HG02885 (cell line): ENCODE measurements at regions not wholly inside any gene's neighbourhood (a gene's known extent, or its start where the extent isn't known, plus 50 kb on each side); places are given as distances from the start of the nearest gene placed in this dataset.

Experiments used
- ATAC-seq: cut with Tn5 transposase; IDR thresholded peaks from one replicate; pipeline ENCODE4 v1.9.1; 2021; ENCODE audit warnings: mild to moderate bottlenecking; ENCODE audit not compliant: unreplicated experiment, poor library complexity

DNA sequence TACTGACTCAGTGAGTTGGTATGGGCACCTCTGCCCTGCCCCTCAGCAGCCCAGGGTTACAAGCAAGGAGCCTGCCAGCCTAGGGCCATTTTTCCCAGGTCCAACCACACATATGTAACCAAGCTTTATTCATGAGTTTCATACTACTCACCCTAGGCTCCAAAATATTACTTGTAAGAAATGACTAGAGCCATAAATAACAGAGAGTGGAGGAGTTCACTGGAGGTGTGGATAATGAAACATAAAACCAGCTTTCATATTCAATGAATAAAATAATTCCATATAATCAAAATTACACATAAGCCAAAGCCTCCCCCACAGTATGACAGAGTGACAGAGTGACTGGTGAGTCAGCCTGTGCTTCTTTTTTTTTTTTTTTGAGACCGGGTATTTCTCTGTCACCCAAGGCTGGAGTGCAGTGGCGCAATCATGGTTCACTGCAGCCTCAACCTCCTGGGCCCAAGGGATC is 229.8 kb upstream of the SASH1 start:
- no peak for ATAC-seq

DNA sequence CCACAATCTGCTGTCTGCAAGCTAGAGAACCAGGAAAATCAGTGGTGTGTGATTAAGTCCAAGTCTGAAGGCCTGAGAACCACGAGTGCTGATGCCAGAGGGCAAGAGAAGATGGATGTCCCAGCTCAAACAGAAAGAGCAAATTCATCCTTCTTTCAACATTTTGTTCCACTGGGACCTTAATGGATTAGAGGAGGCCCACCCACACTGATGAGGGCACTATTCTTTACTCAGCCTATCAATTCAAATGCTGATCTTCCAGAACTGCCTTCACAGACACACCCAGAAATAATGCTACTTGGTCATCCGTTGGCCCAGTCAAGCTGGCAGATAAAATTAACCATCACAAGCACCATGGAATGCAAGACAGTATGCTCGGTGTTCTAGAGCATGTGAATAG is 226.6 kb upstream of the SASH1 start:
- no peak for ATAC-seq

DNA sequence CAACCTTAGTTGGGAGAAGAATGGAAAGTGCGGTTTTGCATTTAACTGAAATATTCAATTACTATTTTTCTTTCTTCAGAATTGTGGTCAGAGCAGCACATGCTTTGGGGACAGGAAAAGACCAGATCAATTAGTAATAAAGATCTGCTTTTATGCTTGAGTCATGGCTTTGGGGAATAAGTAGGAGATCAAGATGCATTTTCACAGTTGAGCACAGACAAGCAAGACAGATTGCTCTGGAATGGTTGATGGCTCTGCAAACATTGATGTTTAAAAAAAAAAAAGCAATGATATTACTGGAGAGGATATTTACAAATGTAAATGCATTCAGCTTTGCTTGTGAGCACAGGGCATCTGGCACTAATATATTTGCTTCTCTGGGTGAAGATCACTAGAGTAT is 224.4 kb upstream of the SASH1 start:
- ATAC-seq: no peak

DNA sequence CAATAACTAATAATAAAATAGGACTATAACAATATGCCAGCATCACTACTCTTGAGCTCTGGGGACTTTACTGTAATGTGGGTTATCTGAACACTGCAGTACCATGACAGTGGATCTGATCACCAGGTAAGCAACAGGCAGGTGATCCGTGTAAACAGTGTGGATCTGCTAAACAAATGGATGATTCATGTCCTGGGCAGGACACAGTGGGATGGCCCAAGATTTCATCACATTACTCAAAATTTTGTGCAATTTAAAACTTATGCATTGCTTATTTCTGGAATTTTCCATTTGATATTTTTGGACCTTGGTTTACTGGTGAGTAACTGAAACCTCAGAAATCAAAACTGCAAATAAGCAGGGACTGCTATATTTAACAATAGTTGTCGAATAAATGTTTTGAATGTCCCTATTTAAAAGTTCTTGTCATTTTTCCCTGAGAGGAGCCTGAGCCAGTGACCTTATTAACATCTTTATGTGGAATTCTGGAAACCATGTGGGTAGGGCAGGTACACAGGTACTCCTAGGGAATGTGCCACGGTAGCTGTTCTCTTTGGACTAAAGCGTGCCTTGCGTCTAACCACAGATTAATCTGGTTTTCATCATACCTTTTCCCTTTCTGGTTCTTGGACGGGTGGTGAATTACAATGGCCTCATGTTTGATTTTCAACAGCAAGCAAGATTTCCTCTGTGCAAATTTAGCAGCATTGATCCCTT is 214.5 kb upstream of the SASH1 start:
- ATAC-seq: no peak

DNA sequence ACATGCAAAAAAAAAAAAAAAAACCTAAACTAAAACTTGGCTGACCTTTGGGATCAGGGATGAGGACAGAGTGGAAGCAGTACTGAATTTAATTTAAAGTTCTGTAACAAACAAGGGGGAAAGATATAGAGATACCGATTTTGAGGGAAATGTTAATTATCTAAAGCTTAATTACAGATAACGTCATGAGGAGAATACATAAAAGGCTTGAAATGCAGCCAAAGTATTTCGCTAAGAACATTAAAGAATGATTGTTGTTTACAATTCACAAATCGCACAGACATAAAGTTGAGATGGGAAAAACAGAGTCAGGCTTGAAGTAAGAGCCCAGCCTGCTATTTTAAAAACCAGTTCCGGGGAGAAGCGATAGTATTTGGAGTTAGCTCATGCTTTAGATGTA is 208.0 kb upstream of the SASH1 start:
- ATAC-seq: no peak

DNA sequence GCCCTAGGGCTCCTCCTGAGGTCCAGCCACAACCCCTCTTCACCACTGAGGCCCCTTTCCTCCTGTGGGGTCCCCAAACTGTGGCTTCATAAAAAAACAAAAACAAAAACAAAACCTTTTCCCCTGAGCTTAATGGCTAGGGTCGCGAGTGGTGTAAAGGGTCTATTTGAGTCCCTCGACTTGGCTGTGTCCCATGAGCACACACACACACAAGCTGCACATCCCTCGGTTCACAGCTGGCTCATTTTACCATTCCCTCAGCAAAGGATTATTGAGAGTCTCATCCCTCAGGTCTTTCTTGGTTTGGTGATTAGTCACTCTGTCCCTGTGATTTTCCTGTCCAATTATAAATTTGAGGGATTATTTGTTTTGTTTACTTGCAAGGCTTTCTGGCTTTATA is 206.1 kb upstream of the SASH1 start:
- ATAC-seq: no peak

DNA sequence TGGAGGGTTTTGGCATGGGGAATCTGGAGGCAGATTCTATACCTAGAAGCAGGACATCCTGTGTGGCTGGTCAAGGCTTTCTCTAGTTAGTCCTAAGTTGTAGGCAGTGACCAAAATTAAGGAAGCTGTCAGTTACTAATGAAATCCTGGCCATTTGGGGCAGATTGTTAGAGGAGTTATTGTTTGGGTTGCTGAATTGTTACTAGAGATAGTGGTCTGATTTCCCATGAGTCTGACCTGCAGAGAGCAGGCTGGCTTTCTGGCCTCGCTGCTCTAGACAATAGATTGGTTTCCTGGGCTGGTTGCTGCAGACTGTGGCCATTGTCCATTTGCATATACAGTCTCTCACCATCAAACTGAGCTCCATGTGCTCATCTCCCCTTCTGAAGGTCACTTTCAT is 205.0 kb upstream of the SASH1 start:
- ATAC-seq: no peak

DNA sequence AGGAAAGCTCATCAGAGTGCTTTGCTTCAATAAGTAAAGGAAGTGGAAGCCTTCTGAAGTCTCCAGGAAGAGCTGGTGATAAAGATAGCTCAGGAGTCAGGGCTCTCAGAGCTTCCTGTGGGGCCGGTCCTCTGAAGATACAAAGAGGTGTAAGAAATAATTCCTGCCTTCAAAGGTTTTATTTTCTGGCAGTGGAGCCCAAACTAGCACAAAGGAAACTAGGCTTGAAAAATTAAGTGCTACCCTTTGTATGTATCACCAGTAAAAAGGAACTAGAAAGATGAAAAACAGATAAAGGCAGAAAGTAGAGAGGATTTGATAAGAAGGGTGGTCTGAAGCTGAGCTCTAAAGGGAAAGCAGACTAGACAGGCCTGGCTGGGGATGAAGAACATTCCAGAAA is 204.1 kb upstream of the SASH1 start:
- no peak for ATAC-seq

DNA sequence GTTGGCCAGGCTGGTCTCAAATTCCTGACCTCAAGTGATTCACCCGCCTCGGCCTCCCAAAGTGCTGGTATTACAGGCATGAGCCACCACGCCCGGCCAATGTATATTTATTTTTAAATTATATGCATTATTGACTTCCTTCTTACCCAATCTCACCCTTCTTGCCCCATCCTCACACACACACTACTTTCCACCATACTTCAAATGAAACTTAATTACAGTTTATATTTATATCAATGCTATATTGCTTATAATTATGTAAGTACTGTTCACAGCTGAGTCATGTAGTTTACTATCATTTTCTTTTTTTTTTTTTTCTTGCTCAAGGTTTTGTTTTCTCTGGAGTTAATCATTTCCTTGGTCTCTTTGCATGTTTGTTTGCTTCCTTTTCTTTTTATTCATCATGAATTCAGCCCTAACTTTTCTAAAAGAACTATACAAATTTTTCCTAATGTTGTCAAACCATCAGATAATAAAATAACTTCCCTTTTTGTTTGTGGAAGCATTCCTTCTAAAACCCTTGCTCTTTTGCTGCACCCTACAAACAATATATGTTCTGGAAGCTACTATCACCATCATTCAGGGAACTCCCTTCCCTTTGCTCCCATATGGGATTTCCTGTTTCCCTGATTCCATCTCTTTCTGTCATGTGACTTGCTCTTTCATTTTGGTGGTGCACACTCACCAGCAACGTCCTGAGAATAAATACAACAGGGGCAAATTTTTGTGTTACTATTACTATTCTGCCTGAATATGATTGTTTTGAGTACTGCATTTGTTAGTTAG is 201.7 kb upstream of the SASH1 start:
- ATAC-seq: no peak

DNA sequence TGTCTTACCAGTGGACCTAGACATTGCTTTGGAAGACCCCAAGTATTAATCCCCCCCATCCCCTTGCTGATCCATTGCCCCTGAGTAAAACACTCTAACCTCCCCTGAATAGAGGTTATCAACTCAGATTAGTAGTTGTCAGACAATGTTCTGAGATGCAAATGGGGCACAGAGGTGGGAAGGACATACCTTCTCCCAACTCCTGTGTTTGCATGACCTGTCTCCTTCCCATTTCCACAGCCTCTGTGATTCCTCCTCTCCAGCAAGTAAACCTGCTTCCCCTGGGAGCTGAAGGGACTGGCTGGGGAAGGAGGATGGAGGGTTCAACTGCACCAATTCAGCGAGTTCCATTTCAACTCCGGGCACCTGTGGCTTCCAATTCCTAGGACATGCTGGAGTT is 199.8 kb upstream of the SASH1 start:
- no peak for ATAC-seq

DNA sequence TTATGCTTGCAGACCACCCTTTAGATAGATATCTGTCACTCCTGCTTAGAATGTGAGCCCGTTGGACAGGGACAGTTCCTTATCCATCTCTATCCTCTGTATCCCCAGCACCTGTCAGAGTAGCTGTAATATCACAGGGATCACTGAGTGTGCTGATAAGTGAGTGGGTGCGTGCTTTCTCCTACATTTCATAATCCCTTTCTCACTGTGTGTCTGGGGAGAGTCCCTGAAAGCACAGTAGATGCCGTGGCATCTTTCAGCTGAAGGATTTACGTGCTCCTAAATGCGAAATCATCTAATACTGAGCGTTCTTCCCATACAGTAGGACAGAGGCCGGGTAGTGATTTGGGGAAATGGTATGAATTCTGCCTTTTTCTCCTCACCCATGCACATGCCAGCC is 198.9 kb upstream of the SASH1 start:
- no peak for ATAC-seq

DNA sequence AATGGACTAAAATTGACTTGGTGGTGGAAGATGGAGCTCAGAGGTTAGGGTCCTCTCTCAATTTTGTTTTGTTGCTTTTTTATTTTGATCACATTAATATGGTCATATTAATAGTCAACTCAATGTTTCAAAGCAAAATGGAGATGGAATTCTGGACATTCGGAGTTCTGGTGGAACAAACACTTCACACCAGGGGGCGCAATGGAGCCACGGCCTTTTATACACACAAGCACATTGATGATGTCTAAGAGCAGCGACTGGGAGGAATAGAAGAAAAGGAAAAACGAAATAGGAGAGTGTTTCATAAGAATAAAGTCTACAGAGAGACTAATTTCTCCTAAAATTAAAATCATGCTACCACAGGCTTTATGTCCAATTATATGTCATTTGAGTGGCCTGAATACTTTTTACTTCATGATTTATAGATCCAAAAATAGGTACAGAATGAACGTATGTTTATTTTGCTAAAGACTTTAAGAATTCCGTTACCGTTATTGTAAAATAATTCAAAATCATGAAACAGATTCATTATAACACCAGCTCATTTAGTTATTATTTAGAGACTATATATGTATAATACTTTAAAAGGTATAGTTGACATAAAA is 197.6 kb upstream of the SASH1 start:
- ATAC-seq: peak; percentile 87

DNA sequence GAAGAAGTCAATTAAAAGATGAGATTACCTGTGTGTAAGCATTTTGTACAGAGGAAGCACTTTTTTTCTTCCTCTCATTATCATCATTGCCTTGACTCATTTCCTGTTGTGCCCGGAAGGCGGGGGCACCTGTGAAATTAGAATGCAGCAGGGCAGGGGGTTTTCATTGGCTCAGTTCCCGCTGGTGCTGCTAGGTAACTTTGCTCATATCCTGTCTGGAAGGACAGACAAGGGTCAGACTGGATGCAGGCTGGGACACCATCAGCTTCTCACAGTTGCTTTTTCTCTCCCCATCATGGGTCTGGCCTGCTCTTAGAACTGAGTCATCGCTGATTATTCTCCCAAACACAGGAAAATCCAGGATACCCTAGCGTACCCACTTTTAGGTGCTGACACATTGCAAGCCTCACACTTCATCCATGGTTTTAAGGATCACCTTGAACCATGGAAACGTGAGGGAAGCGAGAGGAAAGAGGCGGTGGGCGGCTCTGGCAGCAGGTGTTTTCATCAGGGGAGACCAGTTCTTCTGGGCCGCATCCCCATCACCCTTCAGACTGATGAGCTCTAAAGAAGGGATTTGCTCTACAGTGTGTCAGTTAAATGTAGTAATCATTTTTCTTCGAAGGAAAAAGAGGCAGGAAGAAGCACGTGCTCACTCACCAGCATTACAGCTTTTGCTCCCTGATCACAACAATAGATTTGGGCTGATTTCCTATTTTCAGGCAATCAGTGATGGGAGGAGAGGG is 195.7 kb upstream of the SASH1 start:
- ATAC-seq: no peak

DNA sequence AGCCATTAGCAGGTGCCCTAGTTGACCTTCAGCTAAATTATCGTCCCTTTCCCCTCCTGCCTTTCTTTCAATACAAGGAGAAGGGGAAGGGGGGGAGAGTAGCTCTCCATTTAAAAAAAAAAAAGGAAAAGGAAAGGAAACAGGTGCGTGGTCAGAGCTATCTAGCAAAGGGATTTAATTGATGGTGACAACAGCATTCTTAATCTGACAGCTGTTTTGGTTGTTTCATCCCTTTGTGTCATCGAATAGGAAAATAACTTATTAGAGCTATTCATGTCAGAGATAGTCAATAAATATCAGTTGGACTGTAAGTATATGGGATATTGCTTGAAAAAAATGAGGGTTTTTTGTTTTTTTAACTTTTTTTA is 195.2 kb upstream of the SASH1 start:
- ATAC-seq: no peak

DNA sequence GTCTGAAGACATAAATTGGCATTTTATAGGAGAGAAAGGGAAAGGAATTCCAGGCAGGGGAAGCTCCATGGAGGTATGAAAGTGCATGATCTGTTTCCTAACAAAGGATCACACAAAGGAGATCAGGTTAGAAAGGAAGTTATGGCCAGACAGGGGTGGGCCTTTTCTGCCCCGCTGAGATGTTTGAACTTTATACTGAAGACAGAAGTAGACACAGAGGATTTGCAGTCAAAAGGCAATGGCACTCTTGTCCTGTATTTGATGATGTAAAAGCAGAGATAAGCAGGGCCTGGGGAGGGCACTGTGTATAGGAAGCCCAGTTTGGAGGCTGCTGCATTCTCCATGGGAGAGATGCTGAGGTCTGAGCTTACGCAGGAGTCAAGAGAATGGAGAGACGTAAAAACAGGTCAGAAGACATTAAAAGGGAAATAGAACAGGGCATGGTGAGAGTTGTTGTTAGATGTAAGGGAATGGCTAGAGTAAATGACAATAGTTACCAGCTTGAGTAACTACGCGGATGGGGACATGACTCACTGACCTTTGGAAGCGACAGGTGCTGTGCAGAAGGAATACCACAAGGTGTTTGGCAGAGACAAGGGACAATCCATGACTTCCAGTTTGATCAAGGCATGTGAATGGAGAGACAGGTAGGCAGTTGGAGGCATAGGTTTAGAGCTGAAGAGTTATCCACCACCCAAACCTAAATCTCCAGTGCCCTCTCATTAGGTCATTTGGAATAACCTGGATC is 190.6 kb upstream of the SASH1 start:
- no peak for ATAC-seq

DNA sequence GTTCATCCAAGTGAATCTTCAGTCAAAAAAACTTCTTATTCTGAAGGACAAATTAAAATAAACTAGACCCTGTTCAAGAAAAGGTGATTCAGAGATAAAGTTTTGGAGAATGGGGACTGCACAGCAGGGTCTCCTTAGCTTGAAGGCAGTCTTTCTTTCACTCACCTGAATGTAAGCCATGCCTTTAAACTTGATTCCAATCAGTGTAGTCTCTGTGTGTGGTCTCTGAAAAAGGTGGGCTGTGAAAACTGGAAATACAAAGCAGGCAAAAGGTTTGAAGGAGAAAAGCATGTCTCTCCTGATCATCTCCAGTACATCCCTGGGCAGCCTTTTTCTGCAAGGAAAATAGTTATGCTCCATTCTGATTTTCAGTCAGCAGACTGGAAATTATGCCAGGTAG is 188.0 kb upstream of the SASH1 start:
- ATAC-seq: no peak

DNA sequence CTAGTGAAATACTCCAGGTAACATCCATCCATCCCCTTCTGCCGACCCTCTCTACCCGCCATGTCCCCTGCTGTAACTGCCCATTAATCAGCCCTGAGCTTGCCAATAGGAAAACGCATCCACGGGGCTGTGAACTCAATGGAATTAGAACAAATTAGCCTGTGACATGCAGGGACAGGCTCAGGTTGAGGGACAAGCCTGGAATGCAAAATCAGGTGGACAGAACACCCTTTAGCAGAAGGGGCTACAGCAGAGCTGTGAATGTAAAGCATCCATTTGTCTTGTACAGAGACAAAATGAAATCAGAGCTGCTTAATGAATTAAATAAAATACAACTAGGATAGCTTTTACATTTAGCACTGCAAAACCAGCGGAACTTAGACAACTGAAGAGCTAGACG is 187.3 kb upstream of the SASH1 start:
- ATAC-seq: no peak

DNA sequence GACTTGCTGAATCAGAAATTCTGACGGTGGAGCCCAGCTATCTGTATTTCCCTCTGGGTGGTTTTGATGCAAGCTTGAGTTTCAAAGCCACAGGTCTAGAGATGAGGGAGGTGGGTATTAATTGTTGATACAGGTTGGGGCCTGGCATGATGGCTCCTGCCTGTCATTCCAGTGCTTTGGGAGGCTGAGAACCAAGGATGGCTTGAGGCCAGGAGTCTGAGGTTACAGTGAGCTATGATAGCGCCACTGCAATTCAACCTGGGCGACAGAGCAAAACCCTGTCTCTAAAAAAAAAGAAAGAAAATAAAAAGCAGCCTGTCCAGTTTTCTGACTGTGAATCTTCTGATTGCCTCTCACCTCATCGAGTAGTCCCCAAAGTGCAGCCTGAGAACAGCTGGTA is 184.8 kb upstream of the SASH1 start:
- no peak for ATAC-seq

DNA sequence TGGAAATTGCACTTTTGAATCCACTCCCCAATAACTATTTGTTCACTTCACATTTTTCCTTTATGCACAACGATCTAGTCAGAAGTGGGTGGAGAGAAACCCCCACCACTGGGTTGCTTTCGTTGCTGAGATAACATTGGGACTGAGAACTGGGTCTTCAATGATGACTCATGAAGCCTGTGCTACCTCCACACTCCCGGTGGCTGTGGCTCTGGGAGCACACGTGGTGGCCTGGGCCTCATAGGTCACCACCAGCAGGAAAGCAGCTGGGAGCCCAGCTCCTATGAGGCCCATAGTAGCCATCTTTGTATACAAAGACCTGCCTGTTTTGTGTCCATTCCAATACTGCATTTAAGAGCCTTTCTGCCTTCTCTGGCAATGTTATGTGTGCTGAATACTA is 178.0 kb upstream of the SASH1 start:
- no peak for ATAC-seq

DNA sequence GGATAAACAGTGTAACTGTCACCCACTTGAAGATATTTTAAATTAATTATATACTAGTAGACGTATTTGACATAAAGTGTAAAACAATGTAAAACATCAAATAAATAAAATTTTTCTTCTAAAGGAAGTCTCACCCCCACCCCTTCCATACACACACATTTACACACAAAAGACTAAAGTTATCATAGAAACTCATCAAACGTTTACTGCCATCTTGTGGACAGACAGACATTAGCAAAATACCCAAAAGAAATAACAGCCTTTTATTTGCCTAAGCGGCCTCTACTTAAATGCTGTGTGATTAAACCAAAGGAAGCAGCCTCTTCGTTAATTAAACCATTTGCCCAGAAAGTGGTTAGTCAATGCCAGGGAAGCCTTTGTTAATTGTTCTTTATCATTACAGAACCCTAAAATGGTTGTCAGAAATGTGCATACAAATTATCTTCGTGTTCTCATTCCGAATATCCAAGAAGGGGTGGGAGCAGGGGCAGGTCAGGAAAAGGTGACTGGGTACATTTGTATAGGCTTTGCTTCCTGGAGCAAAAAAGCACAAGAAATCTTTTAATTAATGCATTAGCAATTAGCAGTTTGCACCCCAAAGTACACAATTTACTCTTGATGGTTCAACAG is 176.2 kb upstream of the SASH1 start:
- ATAC-seq: no peak
